Spinal cord (tissue), 9 donors: ENCODE measurements at regions not wholly inside any gene's neighbourhood (a gene's known extent, or its start where the extent isn't known, plus 50 kb on each side); places are given as distances from the start of the nearest gene placed in this dataset.

Experiments used
- DNase-seq, 6 donors: peaks; one replicate each; pipeline versions ENCODE4 v3.0.0 to v3.0.0-alpha.2; 2013 to 2015; ENCODE audit warnings: low spot score in 6 of 6, low read depth in 4 of 6
- H3K27ac ChIP-seq: one replicate; pipeline ENCODE4 v1.5.1; 2013; ENCODE audit warnings: low read depth, low read length, control low read depth
- H3K27me3 ChIP-seq: one replicate; pipeline ENCODE4 v1.6.1; 2013; ENCODE audit warnings: low read length; ENCODE audit not compliant: control insufficient read depth, insufficient read depth
- H3K36me3 ChIP-seq: one replicate; pipeline ENCODE4 v1.6.1; 2013; ENCODE audit warnings: low read length; ENCODE audit not compliant: control insufficient read depth, insufficient read depth
- H3K4me1 ChIP-seq: one replicate; pipeline ENCODE4 v1.6.1; 2013; ENCODE audit warnings: low read length; ENCODE audit not compliant: control insufficient read depth, insufficient read depth
- H3K4me3 ChIP-seq: one replicate; pipeline ENCODE4 v1.5.1; 2013; ENCODE audit warnings: low read depth, low read length, control low read depth
- H3K9me3 ChIP-seq: one replicate; pipeline ENCODE4 v1.6.1; 2013; ENCODE audit warnings: low read length; ENCODE audit not compliant: control insufficient read depth, insufficient read depth
- WGBS: methylation state at CpG from one replicate; pipeline ENCODE4 v1.1.5; 2013; ENCODE audit warnings: missing lambda C conversion rate; ENCODE audit not compliant: insufficient coverage; 5-methylcytosine and 5-hydroxymethylcytosine counted together
- donor health status: healthy.

DNA sequence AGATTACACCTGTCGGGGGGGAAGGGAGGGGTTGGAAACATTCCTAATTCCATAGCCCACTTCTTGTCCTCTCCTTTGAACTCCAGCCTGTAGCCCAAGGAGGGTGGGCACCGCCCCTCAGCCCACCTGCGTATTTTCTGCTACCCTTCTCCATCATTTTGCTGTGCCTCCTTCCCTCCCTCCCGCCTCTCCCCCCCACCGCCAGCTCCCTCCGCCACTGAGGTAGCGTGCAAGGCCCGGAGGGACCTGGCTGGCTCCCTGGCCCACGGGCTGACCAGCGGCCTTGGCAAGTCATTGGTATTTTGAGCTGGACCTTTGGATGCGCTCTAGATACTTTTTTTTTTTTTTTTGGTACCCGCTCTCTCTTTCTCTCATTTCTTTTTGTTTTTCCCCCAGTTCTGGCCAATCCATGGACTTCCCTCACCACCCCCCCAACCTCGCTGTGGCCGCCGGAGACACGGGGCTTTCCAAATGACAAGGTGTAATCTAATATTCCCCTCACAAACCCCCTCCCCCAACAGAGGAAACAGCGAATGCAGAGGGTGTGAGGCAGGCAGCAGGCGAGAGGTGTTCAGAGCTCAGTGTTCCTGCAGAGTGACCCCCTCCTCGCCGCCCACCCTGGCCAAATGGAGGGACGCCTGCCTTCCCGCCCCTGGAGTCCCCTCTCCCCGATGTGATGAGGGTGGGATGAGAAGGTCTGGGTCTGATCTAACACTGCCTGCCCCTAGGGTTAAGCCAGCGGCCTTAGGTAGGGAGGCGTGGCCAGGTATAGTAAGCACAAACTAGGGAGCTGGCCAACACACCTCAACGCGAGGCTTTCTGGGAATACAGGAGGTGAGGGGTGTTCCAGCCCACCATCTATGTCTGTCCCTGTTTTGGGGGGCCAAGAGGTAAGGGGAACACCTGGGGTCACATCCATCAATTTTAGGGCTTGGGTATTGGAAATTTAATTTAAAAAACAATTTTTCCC lies 89.2 kb downstream of the PTPRS start:
- DNase-seq, result no peak
- Histone ChIP-seq H3K36me3 (peaks cover 66% of the 10 kb centered on the region), H3K27ac (no peak overlapping the region), H3K4me3 (no peak overlapping the region), H3K27me3 (no peaks in the 10 kb centered on the region), H3K4me1 (peaks cover 31% of the 10 kb centered on the region), H3K9me3 (peaks cover 7% of the 10 kb centered on the region)
- 74% methylated on average over 15 of the region's 27 CpGs for WGBS

GRCh38 chr19:5250127-5250659 lies 90.4 kb downstream of the PTPRS start:
- Histone ChIP-seq H3K27ac (no peak overlapping the region), H3K27me3 (no peaks in the 10 kb centered on the region), H3K9me3 (peaks cover 2% of the 10 kb centered on the region), H3K4me1 (peaks cover 31% of the 10 kb centered on the region), H3K36me3 (peaks cover 65% of the 10 kb centered on the region), H3K4me3 (no peak overlapping the region)
- WGBS, result 45% methylated on average over 10 of the region's 23 CpGs
- DNase-seq, result peak; percentile 6 to 86 (median 46)

GRCh38 chr19:5249526-5249925 lies 91.1 kb downstream of the PTPRS start:
- no peaks in the 10 kb centered on the region for H3K27me3 ChIP-seq
- no peaks in the 10 kb centered on the region for H3K9me3 ChIP-seq
- H3K36me3 ChIP-seq, result peaks cover 61% of the 10 kb centered on the region
- H3K4me3 ChIP-seq, result no peak overlapping the region
- no peak for DNase-seq
- H3K27ac ChIP-seq, result no peak overlapping the region
- peaks cover 31% of the 10 kb centered on the region for H3K4me1 ChIP-seq
- 40% methylated on average over 2 of the region's 3 CpGs for WGBS

DNA sequence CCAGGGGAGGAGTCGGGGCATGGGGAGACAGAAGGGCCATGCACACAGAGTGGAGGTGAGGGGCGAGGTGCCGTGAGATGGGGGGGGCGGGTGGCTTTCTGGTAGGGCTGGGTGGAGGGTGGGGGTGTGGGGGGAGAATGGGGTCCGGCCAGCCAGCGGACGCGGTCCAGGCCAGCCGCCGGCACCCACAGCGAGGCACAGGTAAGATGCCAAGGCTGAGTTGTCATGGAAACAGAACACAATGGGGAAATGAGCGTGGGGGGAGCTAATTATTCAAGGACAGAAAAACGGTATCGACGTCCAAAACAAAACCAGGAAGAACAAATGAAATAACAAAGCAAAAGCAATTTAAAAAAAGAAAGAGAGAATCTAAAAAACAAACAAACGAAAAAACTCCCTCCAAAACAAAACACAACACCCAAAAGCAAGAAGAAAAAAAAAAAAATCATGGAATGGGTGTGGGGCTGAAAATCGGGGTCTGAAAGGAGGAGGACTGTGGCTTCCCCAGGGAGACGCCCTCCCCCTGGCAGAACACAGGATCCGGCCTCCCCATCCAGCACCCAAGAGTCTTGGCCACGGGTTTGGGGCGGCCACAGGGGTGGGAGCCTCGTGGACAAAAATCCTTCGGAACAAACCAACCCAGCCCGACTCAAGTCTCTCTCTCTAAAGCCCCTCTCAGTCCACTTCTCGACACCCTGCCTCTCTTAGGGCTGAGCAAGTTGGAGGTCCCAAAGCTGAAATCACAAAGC lies 92.5 kb downstream of the PTPRS start:
- H3K27ac ChIP-seq, result no peak overlapping the region
- WGBS, result 62% methylated on average over 11 of the region's 25 CpGs
- H3K27me3 ChIP-seq, result no peaks in the 10 kb centered on the region
- peak in 2 of 6 donors; percentile 27 to 47 for DNase-seq
- no peaks in the 10 kb centered on the region for H3K9me3 ChIP-seq
- H3K4me1 ChIP-seq, result peaks cover 31% of the 10 kb centered on the region
- H3K4me3 ChIP-seq, result no peak overlapping the region
- H3K36me3 ChIP-seq, result peaks cover 69% of the 10 kb centered on the region

DNA sequence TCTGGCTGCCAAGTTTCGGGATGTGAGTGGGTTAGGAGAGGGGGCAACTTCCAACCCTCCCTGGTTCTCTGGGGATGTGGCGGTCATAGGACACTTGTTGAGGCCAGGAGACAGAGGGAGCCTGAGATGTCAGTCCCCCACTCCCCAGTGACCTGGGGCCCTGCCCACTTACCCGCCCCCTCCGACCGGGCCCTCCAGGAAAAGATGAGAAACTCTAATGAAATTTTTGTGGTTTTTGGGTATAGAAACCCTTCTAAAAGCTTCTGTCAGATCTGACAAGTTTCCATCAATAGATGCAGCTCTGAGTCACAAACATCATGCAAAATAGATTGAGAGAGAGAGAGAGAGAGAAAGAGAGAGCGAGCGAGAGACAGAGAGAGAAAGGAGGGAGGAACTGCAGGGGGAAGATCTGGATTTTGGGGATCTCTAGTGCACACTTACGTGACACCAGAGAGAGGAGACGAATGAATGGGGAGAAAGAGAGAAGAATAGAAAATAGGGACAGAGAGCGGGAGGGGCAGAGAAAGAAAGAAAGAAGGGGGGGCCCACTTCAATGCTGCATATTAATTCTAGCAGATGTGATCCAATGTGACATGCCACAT lies 94.0 kb downstream of the PTPRS start:
- Histone ChIP-seq H3K4me1 (peaks cover 30% of the 10 kb centered on the region), H3K27ac (no peak overlapping the region), H3K9me3 (no peaks in the 10 kb centered on the region), H3K36me3 (peaks cover 77% of the 10 kb centered on the region), H3K4me3 (no peak overlapping the region), H3K27me3 (no peaks in the 10 kb centered on the region)
- DNase-seq, result no peak
- 72% methylated on average over 5 of the region's 10 CpGs for WGBS

GRCh38 chr19:5245631-5246553 lies 94.7 kb downstream of the PTPRS start:
- H3K27ac ChIP-seq, result no peak overlapping the region
- no peak for DNase-seq
- peaks cover 78% of the 10 kb centered on the region for H3K36me3 ChIP-seq
- H3K9me3 ChIP-seq, result no peaks in the 10 kb centered on the region
- H3K4me1 ChIP-seq, result peaks cover 22% of the 10 kb centered on the region
- 89% methylated on average over 34 of the region's 38 CpGs for WGBS
- H3K4me3 ChIP-seq, result no peak overlapping the region
- H3K27me3 ChIP-seq, result no peaks in the 10 kb centered on the region

- no peak overlapping the region for H3K4me3 ChIP-seq
- H3K27ac ChIP-seq, result no peak overlapping the region
- H3K36me3 ChIP-seq, result peaks cover 85% of the 10 kb centered on the region
- no peaks in the 10 kb centered on the region for H3K27me3 ChIP-seq
- 98% methylated on average over 11 of the region's 11 CpGs for WGBS
- no peak for DNase-seq
- H3K9me3 ChIP-seq, result no peaks in the 10 kb centered on the region
- H3K4me1 ChIP-seq, result peaks cover 19% of the 10 kb centered on the region
Measured at GRCh38 chr19:5244351-5244750, 96.3 kb downstream of the PTPRS start.

DNA sequence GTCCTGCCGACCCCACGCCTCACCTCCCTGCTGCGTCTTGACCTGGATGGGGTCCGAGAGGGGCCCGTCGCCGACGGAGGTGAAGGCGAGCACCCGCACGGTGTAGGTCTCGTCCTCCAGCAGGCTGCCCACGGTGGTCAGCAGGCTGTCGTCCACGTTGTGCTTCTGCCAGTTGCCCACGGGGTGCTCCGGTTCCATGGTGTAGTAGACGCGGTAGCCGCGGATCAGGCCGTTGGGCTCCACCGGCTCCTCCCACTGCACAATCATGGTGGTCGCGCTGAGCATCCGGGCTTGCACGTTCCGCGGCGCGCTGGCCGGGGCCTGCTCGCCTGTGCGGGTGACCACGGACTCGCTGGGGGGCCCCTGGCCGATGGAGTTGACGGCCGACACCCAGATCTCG lies 96.7 kb downstream of the PTPRS start:
- Histone ChIP-seq H3K27ac (no peak overlapping the region), H3K9me3 (no peaks in the 10 kb centered on the region), H3K4me1 (peaks cover 17% of the 10 kb centered on the region), H3K36me3 (peaks cover 88% of the 10 kb centered on the region), H3K27me3 (no peaks in the 10 kb centered on the region), H3K4me3 (no peak overlapping the region)
- 98% methylated on average over 40 of the region's 40 CpGs for WGBS
- DNase-seq, result no peak
